WTC11 (cell line): ENCODE measurements at regions not wholly inside any gene's neighbourhood (a gene's known extent, or its start where the extent isn't known, plus 50 kb on each side); places are given as distances from the start of the nearest gene placed in this dataset.

Experiments
- ATAC-seq: fragments of 200-7000 bp; cut with Tn5 transposase; 2 replicates; pipeline ENCODE4 v1.10.0; 2021; ENCODE audit warnings: mild to moderate bottlenecking, moderate library complexity
- CTCF ChIA-PET: fragments of 300-600 bp; sonication (Branson Sonifier 250); formaldehyde crosslinking; loops from one replicate; lab custom pipeline; 2021; ENCODE audit warnings: antibody characterized with exemption; lab: Charles Lee
- POLR2A ChIA-PET: fragments of 350-600 bp; sonication (Branson Sonifier 250); formaldehyde crosslinking; loops from one replicate; lab custom pipeline; 2021; ENCODE audit warnings: antibody characterized with exemption; lab: Charles Lee
- DNase-seq: peaks from one replicate; pipeline ENCODE4 v3.0.0; 2021; ENCODE audit warnings: low spot score
- H3K27ac Mint-ChIP-seq: 2 replicates; pipeline ENCODE4 v1.8.0; 2021; ENCODE audit warnings: mixed read lengths
- H3K27me3 Mint-ChIP-seq: 2 replicates; pipeline ENCODE4 v1.8.0; 2021; ENCODE audit warnings: low read depth, mild to moderate bottlenecking, moderate library complexity, mixed read lengths
- H3K36me3 Mint-ChIP-seq: 2 replicates; pipeline ENCODE4 v1.8.0; 2021; ENCODE audit warnings: mixed read lengths
- H3K4me1 Mint-ChIP-seq: 2 replicates; pipeline ENCODE4 v1.8.0; 2022; ENCODE audit warnings: mixed read lengths
- H3K4me3 Mint-ChIP-seq: 2 replicates; pipeline ENCODE4 v1.8.0; 2021; ENCODE audit warnings: mild to moderate bottlenecking, moderate library complexity, mixed read lengths
- H3K9me3 Mint-ChIP-seq: 2 replicates; pipeline ENCODE4 v1.8.0; 2021; ENCODE audit warnings: mixed read lengths
- ATF1 ChIP-seq: sonication (generic); formaldehyde crosslinking; IDR thresholded peaks from 2 replicates; pipeline ENCODE4 v1.8.1; 2023; ENCODE audit warnings: mild to moderate bottlenecking, moderate library complexity, missing genetic modification reagents
- CBFB ChIP-seq: sonication (generic); formaldehyde crosslinking; IDR thresholded peaks from 2 replicates; pipeline ENCODE4 v1.8.1; 2022; ENCODE audit warnings: mild to moderate bottlenecking, low read depth, missing genetic modification reagents
- CREB1 ChIP-seq: sonication (generic); formaldehyde crosslinking; IDR thresholded peaks from 2 replicates; pipeline ENCODE4 v1.8.0; 2023; ENCODE audit warnings: mild to moderate bottlenecking, missing genetic modification reagents
- EMX1 ChIP-seq: fragments of 250-450 bp; sonication (Bioruptor Pico); IDR thresholded peaks from 2 replicates; pipeline ENCODE4 v1.8.0; 2021; ENCODE audit warnings: mild to moderate bottlenecking
- FOXK1 ChIP-seq: sonication (generic); formaldehyde crosslinking; IDR thresholded peaks from 2 replicates; pipeline ENCODE4 v1.8.0; 2022; ENCODE audit warnings: mild to moderate bottlenecking, moderate library complexity, missing genetic modification reagents
- GRHL2 ChIP-seq: fragments of 250-450 bp; sonication (Bioruptor Pico); IDR thresholded peaks from 2 replicates; pipeline ENCODE4 v1.8.0; 2022; ENCODE audit warnings: mild to moderate bottlenecking, moderate library complexity; ENCODE audit not compliant: insufficient replicate concordance, severe bottlenecking
- JUN ChIP-seq: sonication (generic); formaldehyde crosslinking; IDR thresholded peaks from 2 replicates; pipeline ENCODE4 v1.8.0; 2023; ENCODE audit warnings: mild to moderate bottlenecking, missing genetic modification reagents
- SP1 ChIP-seq: sonication (generic); formaldehyde crosslinking; conservative IDR thresholded peaks from 2 replicates; pipeline ENCODE4 v1.8.1; 2022; ENCODE audit warnings: missing genetic modification reagents
- ZNF121 ChIP-seq: sonication (generic); formaldehyde crosslinking; IDR thresholded peaks from 2 replicates; pipeline ENCODE4 v1.8.0; 2023; ENCODE audit warnings: missing genetic modification reagents
- ZNF138 ChIP-seq: sonication (generic); formaldehyde crosslinking; conservative IDR thresholded peaks from 2 replicates; pipeline ENCODE4 v1.8.1; 2022; ENCODE audit warnings: mild to moderate bottlenecking, moderate library complexity, missing genetic modification reagents
- ZNF317 ChIP-seq: sonication (generic); formaldehyde crosslinking; IDR thresholded peaks from 2 replicates; pipeline ENCODE4 v1.8.1; 2023; ENCODE audit warnings: low read depth, mild to moderate bottlenecking, moderate library complexity, missing genetic modification reagents, borderline replicate concordance
- TF ChIP-seq, protein P1 (sequence below): sonication (generic); formaldehyde crosslinking; IDR thresholded peaks from 2 replicates; pipeline ENCODE4 v1.8.1; 2023; ENCODE audit warnings: mild to moderate bottlenecking, missing genetic modification reagents, moderate library complexity
- TF ChIP-seq, protein P2 (sequence below): fragments of 200-600 bp; IDR thresholded peaks from 2 replicates; pipeline ENCODE4 v1.8.0; 2022; ENCODE audit warnings: antibody characterized with exemption
- TF ChIP-seq, protein P3 (sequence below): fragments of 250-450 bp; sonication (Bioruptor Pico); IDR thresholded peaks from 2 replicates; pipeline ENCODE4 v1.9.0; 2021; ENCODE audit warnings: mild to moderate bottlenecking
- TF ChIP-seq, protein P4 (sequence below): sonication (generic); formaldehyde crosslinking; IDR thresholded peaks from 2 replicates; pipeline ENCODE4 v1.8.0; 2022; ENCODE audit warnings: mild to moderate bottlenecking, missing genetic modification reagents
- TF ChIP-seq, protein P5 (sequence below): sonication (generic); formaldehyde crosslinking; IDR thresholded peaks from 2 replicates; pipeline ENCODE4 v1.8.1; 2022; ENCODE audit warnings: mild to moderate bottlenecking, missing genetic modification reagents, moderate library complexity, borderline replicate concordance
- TF ChIP-seq, protein P6 (sequence below): sonication (generic); formaldehyde crosslinking; IDR thresholded peaks from 2 replicates; pipeline ENCODE4 v1.8.1; 2023; ENCODE audit warnings: mild to moderate bottlenecking, missing genetic modification reagents
- TF ChIP-seq, protein P7 (sequence below): sonication (generic); formaldehyde crosslinking; IDR thresholded peaks from 2 replicates; pipeline ENCODE4 v1.8.1; 2022; ENCODE audit warnings: low read depth, mild to moderate bottlenecking, moderate library complexity, missing genetic modification reagents, borderline replicate concordance
- TF ChIP-seq, protein P8 (sequence below): fragments of 250-450 bp; sonication (Bioruptor Pico); IDR thresholded peaks from 2 replicates; pipeline ENCODE4 v2.1.2; 2022; ENCODE audit warnings: mild to moderate bottlenecking, moderate library complexity
- TF ChIP-seq, protein P9 (sequence below): sonication (generic); formaldehyde crosslinking; IDR thresholded peaks from 2 replicates; pipeline ENCODE4 v1.8.0; 2022; ENCODE audit warnings: mild to moderate bottlenecking, missing genetic modification reagents

DNA sequence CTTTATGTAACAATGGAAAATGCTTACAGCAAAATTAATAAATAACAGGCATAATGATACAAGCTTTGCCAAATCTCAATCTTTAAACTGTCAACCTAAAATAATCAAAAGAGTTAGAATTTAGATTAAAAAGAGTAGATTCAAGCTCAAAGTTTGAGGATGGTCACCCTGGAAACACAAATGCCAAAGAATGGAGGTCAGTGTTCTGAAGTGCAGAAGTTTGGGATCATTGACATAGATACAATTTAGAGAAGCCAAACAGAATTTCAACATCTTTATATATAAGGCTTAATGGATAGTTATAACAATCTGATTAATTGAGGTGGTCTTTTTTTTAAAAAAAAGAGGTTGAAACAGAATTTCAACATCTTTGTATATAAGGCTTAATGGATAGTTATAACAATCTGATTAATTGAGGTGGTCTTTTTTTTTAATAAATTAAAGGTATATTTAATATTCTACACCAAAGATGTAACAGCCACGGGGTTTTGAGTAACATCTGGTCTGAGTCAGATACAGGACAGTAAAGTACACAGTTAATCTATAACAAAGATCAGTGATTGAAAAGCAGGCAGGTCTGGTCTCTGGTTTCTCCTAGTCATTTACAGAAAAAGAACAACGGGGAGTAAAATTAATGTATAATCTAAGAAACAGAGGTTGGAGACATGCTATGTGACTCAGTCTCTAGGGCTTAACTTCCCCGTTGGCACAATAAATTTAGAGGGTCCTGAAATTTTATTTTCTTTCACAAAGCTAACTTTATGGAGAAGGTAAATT, 490.7 kb downstream of the GBE1 start:
- CTCF ChIA-PET: no interaction called here
- H3K4me1 Mint-ChIP-seq: no peaks in the 10 kb centered on the region

More for the DNA sequence above, 490.7 kb downstream of the GBE1 start:
- Mint-ChIP-seq H3K27ac (no peak overlapping the region), H3K36me3 (no peaks in the 10 kb centered on the region), H3K4me3 (no peak overlapping the region), H3K27me3 (no peaks in the 10 kb centered on the region), H3K9me3 (no peaks in the 10 kb centered on the region)
- POLR2A ChIA-PET: no interaction called here
- ATAC-seq (no peak), DNase-seq (no peak)
- TF ChIP-seq, protein P1, sequence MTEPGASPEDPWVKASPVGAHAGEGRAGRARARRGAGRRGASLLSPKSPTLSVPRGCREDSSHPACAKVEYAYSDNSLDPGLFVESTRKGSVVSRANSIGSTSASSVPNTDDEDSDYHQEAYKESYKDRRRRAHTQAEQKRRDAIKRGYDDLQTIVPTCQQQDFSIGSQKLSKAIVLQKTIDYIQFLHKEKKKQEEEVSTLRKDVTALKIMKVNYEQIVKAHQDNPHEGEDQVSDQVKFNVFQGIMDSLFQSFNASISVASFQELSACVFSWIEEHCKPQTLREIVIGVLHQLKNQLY (CRISPR knock-in tag): no peak
- TF ChIP-seq ZNF138 (CRISPR knock-in tag) (no peak), JUN (CRISPR knock-in tag) (no peak), SP1 (CRISPR knock-in tag) (no peak), GRHL2 (CRISPR knock-in tag) (no peak), ATF1 (no peak), ZNF317 (CRISPR knock-in tag) (no peak), CREB1 (CRISPR knock-in tag) (no peak), ZNF121 (CRISPR knock-in tag) (no peak), CBFB (no peak), FOXK1 (CRISPR knock-in tag) (no peak), EMX1 (CRISPR knock-in tag) (no peak)
- TF ChIP-seq, protein P2, sequence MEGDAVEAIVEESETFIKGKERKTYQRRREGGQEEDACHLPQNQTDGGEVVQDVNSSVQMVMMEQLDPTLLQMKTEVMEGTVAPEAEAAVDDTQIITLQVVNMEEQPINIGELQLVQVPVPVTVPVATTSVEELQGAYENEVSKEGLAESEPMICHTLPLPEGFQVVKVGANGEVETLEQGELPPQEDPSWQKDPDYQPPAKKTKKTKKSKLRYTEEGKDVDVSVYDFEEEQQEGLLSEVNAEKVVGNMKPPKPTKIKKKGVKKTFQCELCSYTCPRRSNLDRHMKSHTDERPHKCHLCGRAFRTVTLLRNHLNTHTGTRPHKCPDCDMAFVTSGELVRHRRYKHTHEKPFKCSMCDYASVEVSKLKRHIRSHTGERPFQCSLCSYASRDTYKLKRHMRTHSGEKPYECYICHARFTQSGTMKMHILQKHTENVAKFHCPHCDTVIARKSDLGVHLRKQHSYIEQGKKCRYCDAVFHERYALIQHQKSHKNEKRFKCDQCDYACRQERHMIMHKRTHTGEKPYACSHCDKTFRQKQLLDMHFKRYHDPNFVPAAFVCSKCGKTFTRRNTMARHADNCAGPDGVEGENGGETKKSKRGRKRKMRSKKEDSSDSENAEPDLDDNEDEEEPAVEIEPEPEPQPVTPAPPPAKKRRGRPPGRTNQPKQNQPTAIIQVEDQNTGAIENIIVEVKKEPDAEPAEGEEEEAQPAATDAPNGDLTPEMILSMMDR: no peak
- TF ChIP-seq, protein P3, sequence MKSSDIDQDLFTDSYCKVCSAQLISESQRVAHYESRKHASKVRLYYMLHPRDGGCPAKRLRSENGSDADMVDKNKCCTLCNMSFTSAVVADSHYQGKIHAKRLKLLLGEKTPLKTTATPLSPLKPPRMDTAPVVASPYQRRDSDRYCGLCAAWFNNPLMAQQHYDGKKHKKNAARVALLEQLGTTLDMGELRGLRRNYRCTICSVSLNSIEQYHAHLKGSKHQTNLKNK: no peak
- TF ChIP-seq, protein P4, sequence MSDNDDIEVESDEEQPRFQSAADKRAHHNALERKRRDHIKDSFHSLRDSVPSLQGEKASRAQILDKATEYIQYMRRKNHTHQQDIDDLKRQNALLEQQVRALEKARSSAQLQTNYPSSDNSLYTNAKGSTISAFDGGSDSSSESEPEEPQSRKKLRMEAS: no peak
- TF ChIP-seq, protein P5, sequence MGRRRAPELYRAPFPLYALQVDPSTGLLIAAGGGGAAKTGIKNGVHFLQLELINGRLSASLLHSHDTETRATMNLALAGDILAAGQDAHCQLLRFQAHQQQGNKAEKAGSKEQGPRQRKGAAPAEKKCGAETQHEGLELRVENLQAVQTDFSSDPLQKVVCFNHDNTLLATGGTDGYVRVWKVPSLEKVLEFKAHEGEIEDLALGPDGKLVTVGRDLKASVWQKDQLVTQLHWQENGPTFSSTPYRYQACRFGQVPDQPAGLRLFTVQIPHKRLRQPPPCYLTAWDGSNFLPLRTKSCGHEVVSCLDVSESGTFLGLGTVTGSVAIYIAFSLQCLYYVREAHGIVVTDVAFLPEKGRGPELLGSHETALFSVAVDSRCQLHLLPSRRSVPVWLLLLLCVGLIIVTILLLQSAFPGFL (CRISPR knock-in tag): no peak
- TF ChIP-seq, protein P6, sequence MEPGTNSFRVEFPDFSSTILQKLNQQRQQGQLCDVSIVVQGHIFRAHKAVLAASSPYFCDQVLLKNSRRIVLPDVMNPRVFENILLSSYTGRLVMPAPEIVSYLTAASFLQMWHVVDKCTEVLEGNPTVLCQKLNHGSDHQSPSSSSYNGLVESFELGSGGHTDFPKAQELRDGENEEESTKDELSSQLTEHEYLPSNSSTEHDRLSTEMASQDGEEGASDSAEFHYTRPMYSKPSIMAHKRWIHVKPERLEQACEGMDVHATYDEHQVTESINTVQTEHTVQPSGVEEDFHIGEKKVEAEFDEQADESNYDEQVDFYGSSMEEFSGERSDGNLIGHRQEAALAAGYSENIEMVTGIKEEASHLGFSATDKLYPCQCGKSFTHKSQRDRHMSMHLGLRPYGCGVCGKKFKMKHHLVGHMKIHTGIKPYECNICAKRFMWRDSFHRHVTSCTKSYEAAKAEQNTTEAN (CRISPR knock-in tag): no peak
- TF ChIP-seq, protein P7, sequence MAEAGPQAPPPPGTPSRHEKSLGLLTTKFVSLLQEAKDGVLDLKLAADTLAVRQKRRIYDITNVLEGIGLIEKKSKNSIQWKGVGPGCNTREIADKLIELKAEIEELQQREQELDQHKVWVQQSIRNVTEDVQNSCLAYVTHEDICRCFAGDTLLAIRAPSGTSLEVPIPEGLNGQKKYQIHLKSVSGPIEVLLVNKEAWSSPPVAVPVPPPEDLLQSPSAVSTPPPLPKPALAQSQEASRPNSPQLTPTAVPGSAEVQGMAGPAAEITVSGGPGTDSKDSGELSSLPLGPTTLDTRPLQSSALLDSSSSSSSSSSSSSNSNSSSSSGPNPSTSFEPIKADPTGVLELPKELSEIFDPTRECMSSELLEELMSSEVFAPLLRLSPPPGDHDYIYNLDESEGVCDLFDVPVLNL (CRISPR knock-in tag): no peak
- TF ChIP-seq, protein P8, sequence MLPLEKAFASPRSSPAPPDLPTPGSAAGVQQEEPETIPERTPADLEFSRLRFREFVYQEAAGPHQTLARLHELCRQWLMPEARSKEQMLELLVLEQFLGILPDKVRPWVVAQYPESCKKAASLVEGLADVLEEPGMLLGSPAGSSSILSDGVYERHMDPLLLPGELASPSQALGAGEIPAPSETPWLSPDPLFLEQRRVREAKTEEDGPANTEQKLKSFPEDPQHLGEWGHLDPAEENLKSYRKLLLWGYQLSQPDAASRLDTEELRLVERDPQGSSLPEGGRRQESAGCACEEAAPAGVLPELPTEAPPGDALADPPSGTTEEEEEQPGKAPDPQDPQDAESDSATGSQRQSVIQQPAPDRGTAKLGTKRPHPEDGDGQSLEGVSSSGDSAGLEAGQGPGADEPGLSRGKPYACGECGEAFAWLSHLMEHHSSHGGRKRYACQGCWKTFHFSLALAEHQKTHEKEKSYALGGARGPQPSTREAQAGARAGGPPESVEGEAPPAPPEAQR (CRISPR knock-in tag): no peak
- TF ChIP-seq, protein P9, sequence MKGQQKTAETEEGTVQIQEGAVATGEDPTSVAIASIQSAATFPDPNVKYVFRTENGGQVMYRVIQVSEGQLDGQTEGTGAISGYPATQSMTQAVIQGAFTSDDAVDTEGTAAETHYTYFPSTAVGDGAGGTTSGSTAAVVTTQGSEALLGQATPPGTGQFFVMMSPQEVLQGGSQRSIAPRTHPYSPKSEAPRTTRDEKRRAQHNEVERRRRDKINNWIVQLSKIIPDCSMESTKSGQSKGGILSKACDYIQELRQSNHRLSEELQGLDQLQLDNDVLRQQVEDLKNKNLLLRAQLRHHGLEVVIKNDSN (CRISPR knock-in tag): no peak
